ENCODE measurements at regions not wholly inside any gene's neighbourhood (a gene's known extent, or its start where the extent isn't known, plus 50 kb on each side); places are given as distances from the start of the nearest gene placed in this dataset.

DNA sequence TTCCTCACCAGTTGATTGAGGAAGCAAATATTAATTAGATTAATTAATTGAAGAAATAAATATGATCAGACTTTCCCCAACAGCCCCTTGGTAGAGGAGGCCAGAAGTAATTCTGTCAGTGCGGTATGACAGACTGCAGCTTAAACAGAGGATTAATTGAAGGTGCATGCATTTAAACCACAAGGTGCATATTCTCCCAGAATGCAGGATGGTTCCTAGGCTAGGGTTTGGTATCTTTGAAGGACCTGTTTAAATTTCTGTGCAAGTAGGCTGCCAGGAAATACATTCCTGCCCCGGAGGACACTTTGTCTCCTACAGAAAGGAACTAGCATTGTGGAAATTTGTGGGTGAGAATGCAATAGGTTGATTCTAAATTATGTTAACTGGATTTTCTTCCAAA, 50.5 kb upstream of the PALM2AKAP2 start:
- TF ChIP-seq, protein P1, sequence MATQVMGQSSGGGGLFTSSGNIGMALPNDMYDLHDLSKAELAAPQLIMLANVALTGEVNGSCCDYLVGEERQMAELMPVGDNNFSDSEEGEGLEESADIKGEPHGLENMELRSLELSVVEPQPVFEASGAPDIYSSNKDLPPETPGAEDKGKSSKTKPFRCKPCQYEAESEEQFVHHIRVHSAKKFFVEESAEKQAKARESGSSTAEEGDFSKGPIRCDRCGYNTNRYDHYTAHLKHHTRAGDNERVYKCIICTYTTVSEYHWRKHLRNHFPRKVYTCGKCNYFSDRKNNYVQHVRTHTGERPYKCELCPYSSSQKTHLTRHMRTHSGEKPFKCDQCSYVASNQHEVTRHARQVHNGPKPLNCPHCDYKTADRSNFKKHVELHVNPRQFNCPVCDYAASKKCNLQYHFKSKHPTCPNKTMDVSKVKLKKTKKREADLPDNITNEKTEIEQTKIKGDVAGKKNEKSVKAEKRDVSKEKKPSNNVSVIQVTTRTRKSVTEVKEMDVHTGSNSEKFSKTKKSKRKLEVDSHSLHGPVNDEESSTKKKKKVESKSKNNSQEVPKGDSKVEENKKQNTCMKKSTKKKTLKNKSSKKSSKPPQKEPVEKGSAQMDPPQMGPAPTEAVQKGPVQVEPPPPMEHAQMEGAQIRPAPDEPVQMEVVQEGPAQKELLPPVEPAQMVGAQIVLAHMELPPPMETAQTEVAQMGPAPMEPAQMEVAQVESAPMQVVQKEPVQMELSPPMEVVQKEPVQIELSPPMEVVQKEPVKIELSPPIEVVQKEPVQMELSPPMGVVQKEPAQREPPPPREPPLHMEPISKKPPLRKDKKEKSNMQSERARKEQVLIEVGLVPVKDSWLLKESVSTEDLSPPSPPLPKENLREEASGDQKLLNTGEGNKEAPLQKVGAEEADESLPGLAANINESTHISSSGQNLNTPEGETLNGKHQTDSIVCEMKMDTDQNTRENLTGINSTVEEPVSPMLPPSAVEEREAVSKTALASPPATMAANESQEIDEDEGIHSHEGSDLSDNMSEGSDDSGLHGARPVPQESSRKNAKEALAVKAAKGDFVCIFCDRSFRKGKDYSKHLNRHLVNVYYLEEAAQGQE (IDR thresholded peaks at IDR 0.05): no peak
- TF ChIP-seq RXRA (IDR thresholded peaks at IDR 0.05) (no peak), NR2F2 (IDR thresholded peaks at IDR 0.05) (no peak), HNF4A (conservative IDR thresholded peaks at IDR 0.05) (no peak), RAD21 (IDR thresholded peaks at IDR 0.05) (no peak), HNF4G (IDR thresholded peaks at IDR 0.05) (no peak), JUND (IDR thresholded peaks at IDR 0.05) (no peak), FOXA1 (IDR thresholded peaks at IDR 0.05) (no peak)
- TF ChIP-seq, protein P2, sequence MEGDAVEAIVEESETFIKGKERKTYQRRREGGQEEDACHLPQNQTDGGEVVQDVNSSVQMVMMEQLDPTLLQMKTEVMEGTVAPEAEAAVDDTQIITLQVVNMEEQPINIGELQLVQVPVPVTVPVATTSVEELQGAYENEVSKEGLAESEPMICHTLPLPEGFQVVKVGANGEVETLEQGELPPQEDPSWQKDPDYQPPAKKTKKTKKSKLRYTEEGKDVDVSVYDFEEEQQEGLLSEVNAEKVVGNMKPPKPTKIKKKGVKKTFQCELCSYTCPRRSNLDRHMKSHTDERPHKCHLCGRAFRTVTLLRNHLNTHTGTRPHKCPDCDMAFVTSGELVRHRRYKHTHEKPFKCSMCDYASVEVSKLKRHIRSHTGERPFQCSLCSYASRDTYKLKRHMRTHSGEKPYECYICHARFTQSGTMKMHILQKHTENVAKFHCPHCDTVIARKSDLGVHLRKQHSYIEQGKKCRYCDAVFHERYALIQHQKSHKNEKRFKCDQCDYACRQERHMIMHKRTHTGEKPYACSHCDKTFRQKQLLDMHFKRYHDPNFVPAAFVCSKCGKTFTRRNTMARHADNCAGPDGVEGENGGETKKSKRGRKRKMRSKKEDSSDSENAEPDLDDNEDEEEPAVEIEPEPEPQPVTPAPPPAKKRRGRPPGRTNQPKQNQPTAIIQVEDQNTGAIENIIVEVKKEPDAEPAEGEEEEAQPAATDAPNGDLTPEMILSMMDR (IDR thresholded peaks at IDR 0.05; ENCODE audit: low read depth, low read length, missing input control): no peak
- TF ChIP-seq, protein P3, sequence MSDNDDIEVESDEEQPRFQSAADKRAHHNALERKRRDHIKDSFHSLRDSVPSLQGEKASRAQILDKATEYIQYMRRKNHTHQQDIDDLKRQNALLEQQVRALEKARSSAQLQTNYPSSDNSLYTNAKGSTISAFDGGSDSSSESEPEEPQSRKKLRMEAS (IDR thresholded peaks at IDR 0.05): no peak
- TF ChIP-seq, protein P4, sequence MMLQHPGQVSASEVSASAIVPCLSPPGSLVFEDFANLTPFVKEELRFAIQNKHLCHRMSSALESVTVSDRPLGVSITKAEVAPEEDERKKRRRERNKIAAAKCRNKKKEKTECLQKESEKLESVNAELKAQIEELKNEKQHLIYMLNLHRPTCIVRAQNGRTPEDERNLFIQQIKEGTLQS (IDR thresholded peaks at IDR 0.05): no peak
- TF ChIP-seq, protein P5, sequence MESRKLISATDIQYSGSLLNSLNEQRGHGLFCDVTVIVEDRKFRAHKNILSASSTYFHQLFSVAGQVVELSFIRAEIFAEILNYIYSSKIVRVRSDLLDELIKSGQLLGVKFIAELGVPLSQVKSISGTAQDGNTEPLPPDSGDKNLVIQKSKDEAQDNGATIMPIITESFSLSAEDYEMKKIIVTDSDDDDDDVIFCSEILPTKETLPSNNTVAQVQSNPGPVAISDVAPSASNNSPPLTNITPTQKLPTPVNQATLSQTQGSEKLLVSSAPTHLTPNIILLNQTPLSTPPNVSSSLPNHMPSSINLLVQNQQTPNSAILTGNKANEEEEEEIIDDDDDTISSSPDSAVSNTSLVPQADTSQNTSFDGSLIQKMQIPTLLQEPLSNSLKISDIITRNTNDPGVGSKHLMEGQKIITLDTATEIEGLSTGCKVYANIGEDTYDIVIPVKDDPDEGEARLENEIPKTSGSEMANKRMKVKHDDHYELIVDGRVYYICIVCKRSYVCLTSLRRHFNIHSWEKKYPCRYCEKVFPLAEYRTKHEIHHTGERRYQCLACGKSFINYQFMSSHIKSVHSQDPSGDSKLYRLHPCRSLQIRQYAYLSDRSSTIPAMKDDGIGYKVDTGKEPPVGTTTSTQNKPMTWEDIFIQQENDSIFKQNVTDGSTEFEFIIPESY (IDR thresholded peaks at IDR 0.05): no peak
- H3K9me3 ChIP-seq (ENCODE audit: control insufficient read depth in 4 of 4, low read length in 3 of 4): no peaks in the 10 kb centered on the region
- DNase-seq (ENCODE audit: low spot score): no peak

More for the DNA sequence above, 50.5 kb upstream of the PALM2AKAP2 start:
- Histone ChIP-seq H3K27me3 (ENCODE audit: control insufficient read depth in 4 of 4, insufficient read depth in 4 of 4, low read length in 3 of 4) (no peaks in the 10 kb centered on the region), H3K27ac (ENCODE audit: low read depth in 1 of 2, low read length in 2 of 2) (no peak overlapping the region), H3K4me1 (ENCODE audit: control insufficient read depth in 4 of 4, insufficient read depth in 4 of 4, low read length in 3 of 4) (peaks cover 0 to 23% (median 4%) of the 10 kb centered on the region in 4 donors), H3K9ac (ENCODE audit: low read depth in 1 of 2, low read length in 2 of 2) (no peak overlapping the region), H3K36me3 (ENCODE audit: control insufficient read depth in 4 of 4, insufficient read depth in 3 of 4, low read depth in 1 of 4, low read length in 3 of 4) (no peaks in the 10 kb centered on the region), H3K4me3 (ENCODE audit: low read depth in 1 of 3, low read length in 3 of 3) (no peak overlapping the region)
- WGBS: 92% methylated on average over 2 of the region's 2 CpGs

Data from liver (tissue), 8 donors.